ENCODE measurements at regions not wholly inside any gene's neighbourhood (a gene's known extent, or its start where the extent isn't known, plus 50 kb on each side); places are given as distances from the start of the nearest gene placed in this dataset.

- no peak for TF ChIP-seq CTCF (conservative IDR thresholded peaks at IDR 0.05; ENCODE audit: low read depth, low read length)
- no peak for TF ChIP-seq EZH2 (IDR thresholded peaks at IDR 0.05; ENCODE audit: borderline replicate concordance, low read depth, low read length, poor library complexity, severe bottlenecking)
Measured at GRCh38 chr2:226660526-226660925, 139.1 kb downstream of the IRS1 start.

Data from A673 (cell line).